IMR-90 (cell line): ENCODE measurements at regions not wholly inside any gene's neighbourhood (a gene's known extent, or its start where the extent isn't known, plus 50 kb on each side); places are given as distances from the start of the nearest gene placed in this dataset.

Experiments used
- ATAC-seq: fragments of 200-7000 bp; cut with Tn5 transposase; 2 replicates; pipeline ENCODE4 v1.9.1; 2020; ENCODE audit warnings: low read depth, mild to moderate bottlenecking, moderate library complexity
- BruUV-seq: library from RNA; stranded (reverse); fragments of 400-500 nt; replicated peaks from 2 replicates; lab custom pipeline; 2021; lab: Mats Ljungman, UMichigan
- CTCF ChIA-PET: fragments of 300-600 bp; formaldehyde crosslinking; extraction: SDS; loops from one replicate; lab custom pipeline; 2021; ENCODE audit warnings: antibody characterized with exemption; lab: Yijun Ruan, JAX
- POLR2A ChIA-PET: fragments of 300-600 bp; sonication (Branson Sonifier 250); formaldehyde crosslinking; loops from one replicate; lab custom pipeline; 2022; ENCODE audit warnings: antibody characterized with exemption; ENCODE audit not compliant: unreplicated experiment; lab: Charles Lee
- DNase-seq: peaks from one replicate; pipeline ENCODE4 v3.0.0; 2013
- H2AFZ ChIP-seq: replicated peaks from 2 replicates; pipeline ENCODE3; 2013; ENCODE audit warnings: low read length, mild to moderate bottlenecking; ENCODE audit not compliant: poor library complexity
- H2AK5ac ChIP-seq: 2 replicates; pipeline ENCODE4 v1.6.1; 2013; ENCODE audit warnings: low read depth, low read length, inconsistent platforms
- H2AK9ac ChIP-seq: replicated peaks from 2 replicates; pipeline ENCODE3; 2013; ENCODE audit warnings: mild to moderate bottlenecking, low read depth, low read length, moderate library complexity; ENCODE audit not compliant: poor library complexity
- H2BK120ac ChIP-seq: 2 replicates; pipeline ENCODE4 v1.6.1; 2013; ENCODE audit warnings: low read depth, low read length, inconsistent platforms
- H2BK15ac ChIP-seq: 3 replicates; pipeline ENCODE4 v1.6.1; 2013; ENCODE audit warnings: low read depth, low read length, inconsistent platforms
- H2BK20ac ChIP-seq: 2 replicates; pipeline ENCODE4 v1.6.1; 2013; ENCODE audit warnings: low read depth, mild to moderate bottlenecking, inconsistent platforms, low read length, moderate library complexity
- H2BK5ac ChIP-seq: 2 replicates; pipeline ENCODE4 v1.6.1; 2013; ENCODE audit warnings: mild to moderate bottlenecking, low read depth, low read length, inconsistent platforms; ENCODE audit not compliant: poor library complexity, severe bottlenecking
- H3K14ac ChIP-seq: replicated peaks from 2 replicates; pipeline ENCODE4 v1.6.1; 2013; ENCODE audit warnings: low read depth, low read length, inconsistent platforms
- H3K18ac ChIP-seq: 2 replicates; pipeline ENCODE4 v1.6.1; 2013; ENCODE audit warnings: low read depth, low read length, control low read depth
- H3K23ac ChIP-seq: 2 replicates; pipeline ENCODE4 v1.6.1; 2013; ENCODE audit warnings: low read depth, low read length, inconsistent platforms
- H3K27ac ChIP-seq: 2 replicates; pipeline ENCODE4 v1.5.1; 2013; ENCODE audit warnings: mild to moderate bottlenecking, control low read depth, low read length; ENCODE audit not compliant: insufficient read depth
- H3K27me3 ChIP-seq: 2 replicates; pipeline ENCODE4 v1.6.1; 2013; ENCODE audit warnings: low read length; ENCODE audit not compliant: control insufficient read depth, insufficient read depth
- H3K36me3 ChIP-seq: 2 replicates; pipeline ENCODE4 v1.6.1; 2013; ENCODE audit warnings: low read length, mixed read lengths; ENCODE audit not compliant: control insufficient read depth, insufficient read depth
- H3K4ac ChIP-seq: 2 replicates; pipeline ENCODE4 v1.6.1; 2013; ENCODE audit warnings: low read depth, low read length, inconsistent platforms
- H3K4me1 ChIP-seq: 2 replicates; pipeline ENCODE4 v1.6.1; 2013; ENCODE audit warnings: low read length, mixed read lengths; ENCODE audit not compliant: control insufficient read depth, insufficient read depth
- H3K4me2 ChIP-seq: 2 replicates; pipeline ENCODE4 v1.6.1; 2013; ENCODE audit warnings: low read depth, mild to moderate bottlenecking, control low read depth, low read length, moderate library complexity
- H3K4me3 ChIP-seq: 2 replicates; pipeline ENCODE4 v1.5.1; 2013; ENCODE audit warnings: low read depth, mild to moderate bottlenecking, control low read depth, low read length, moderate library complexity; ENCODE audit not compliant: insufficient read depth
- H3K56ac ChIP-seq: 2 replicates; pipeline ENCODE4 v1.6.1; 2013; ENCODE audit warnings: low read length, inconsistent platforms; ENCODE audit not compliant: insufficient read depth; ENCODE audit errors: extremely low read depth
- H3K79me1 ChIP-seq, 2 experiments: 2 replicates each; pipeline ENCODE4 v1.6.1; 2013; ENCODE audit warnings: low read length in 2 of 2, inconsistent platforms in 1 of 2, low read depth in 1 of 2
- H3K9ac ChIP-seq: 2 replicates; pipeline ENCODE4 v1.6.1; 2013; ENCODE audit warnings: low read depth, low read length, control low read depth
- H3K9me1 ChIP-seq: 2 replicates; pipeline ENCODE4 v1.6.1; 2013; ENCODE audit warnings: low read length, inconsistent platforms; ENCODE audit not compliant: insufficient read depth
- H3K9me3 ChIP-seq: 2 replicates; pipeline ENCODE4 v1.6.1; 2013; ENCODE audit warnings: low read length; ENCODE audit not compliant: control insufficient read depth, insufficient read depth
- H4K20me1 ChIP-seq: 2 replicates; pipeline ENCODE4 v1.6.1; 2013; ENCODE audit warnings: low read length, inconsistent platforms; ENCODE audit not compliant: insufficient read depth
- H4K5ac ChIP-seq: 2 replicates; pipeline ENCODE4 v1.6.1; 2013; ENCODE audit warnings: mild to moderate bottlenecking, low read depth, low read length, control low read depth
- H4K8ac ChIP-seq, 2 experiments: 2 replicates each; pipeline ENCODE4 v1.6.1; 2013; ENCODE audit warnings: low read depth in 2 of 2, low read length in 2 of 2, control low read depth in 1 of 2, inconsistent platforms in 1 of 2
- H4K91ac ChIP-seq: 2 replicates; pipeline ENCODE4 v1.6.1; 2013; ENCODE audit warnings: low read depth, low read length, inconsistent platforms; ENCODE audit not compliant: insufficient read depth
- BHLHE40 ChIP-seq: fragments of 150-350 bp; IDR thresholded peaks from 2 replicates; pipeline ENCODE4 v1.6.1; 2016; ENCODE audit warnings: mild to moderate bottlenecking, low read depth, low read length
- FOS ChIP-seq: fragments of 150-350 bp; IDR thresholded peaks from 2 replicates; pipeline ENCODE4 v1.6.1; 2016; ENCODE audit warnings: low read depth, low read length
- MAFK ChIP-seq: IDR thresholded peaks from 2 replicates; pipeline ENCODE4 v1.6.1; 2012; ENCODE audit warnings: low read depth, low read length, improper control_type of control experiment
- POLR2A ChIP-seq: IDR thresholded peaks from 2 replicates; pipeline ENCODE4 v1.6.1; 2012; ENCODE audit warnings: mild to moderate bottlenecking, low read depth, low read length
- RAD21 ChIP-seq: IDR thresholded peaks from 2 replicates; pipeline ENCODE4 v1.6.1; 2012; ENCODE audit warnings: low read length, improper control_type of control experiment
- RFX5 ChIP-seq: IDR thresholded peaks from 2 replicates; pipeline ENCODE4 v1.8.0; 2012; ENCODE audit warnings: low read depth, mild to moderate bottlenecking, low read length, moderate library complexity
- WGBS, 2 experiments: methylation state at CpG; one replicate each; pipeline versions ENCODE4 v1.1.5 to v1.1.7; 2013; ENCODE audit warnings: missing lambda C conversion rate in 2 of 2; ENCODE audit not compliant: insufficient read length in 1 of 2; ENCODE audit errors: extremely low coverage in 2 of 2; 5-methylcytosine and 5-hydroxymethylcytosine counted together
- dilution Hi-C: fragments of 300-500 bp; cut with HindIII; formaldehyde crosslinking; loops from one replicate; pipeline ENCODE4 v1.14.3; 2018; ENCODE audit warnings: low sequenced_read_pairs; ENCODE audit not compliant: unreplicated experiment
- in situ Hi-C: fragments of 300-500 bp; cut with MboI; formaldehyde crosslinking; loops from 3 replicates; pipeline ENCODE4 v1.14.3; 2019; ENCODE audit warnings: low sequenced_read_pairs, inconsistent platforms, mixed read lengths
- intact Hi-C: fragments of 100-400 bp; cut with micrococcal nuclease; formaldehyde crosslinking; loops from 2 replicates; pipeline ENCODE4 v1.10.0; 2022
- TF ChIP-seq, protein P1 (sequence below): fragments of 150-350 bp; IDR thresholded peaks from 2 replicates; pipeline ENCODE4 v1.6.1; 2016; ENCODE audit warnings: low read depth, mild to moderate bottlenecking, low read length, moderate library complexity, borderline replicate concordance

DNA sequence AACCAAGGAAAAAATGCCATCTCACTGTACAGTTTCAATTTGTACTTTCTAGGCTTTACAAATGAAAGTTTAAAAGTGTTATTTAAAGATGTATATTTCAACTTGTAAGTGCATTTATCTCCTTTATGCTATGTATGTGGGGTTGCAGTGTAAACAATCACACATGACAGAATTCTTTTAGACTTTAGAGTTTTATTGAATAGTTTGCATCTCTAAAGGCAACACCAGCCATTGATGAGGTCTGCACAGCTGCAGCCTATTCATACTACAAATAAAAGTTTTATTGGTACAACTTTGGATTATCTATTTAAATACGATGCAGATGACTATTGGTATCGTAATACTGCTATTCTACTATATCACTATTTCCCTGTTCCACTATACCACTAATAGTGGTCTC, 894.4 kb upstream of the B3GALT2 start:
- H2AFZ ChIP-seq: no peak overlapping the region
- H3K79me1 ChIP-seq: no peaks in the 10 kb centered on the region
- H3K36me3 ChIP-seq: no peaks in the 10 kb centered on the region
- no peak overlapping the region for H2BK120ac ChIP-seq
- no peak overlapping the region for H3K14ac ChIP-seq
- H4K8ac ChIP-seq: no peak overlapping the region
- no peak overlapping the region for H2BK20ac ChIP-seq
- DNase-seq: no peak
- H2AK5ac ChIP-seq: no peak overlapping the region
- 0 out of 2 replicates have a peak, but pooled peaks cover 2% of the 10 kb centered on the region for H3K9me3 ChIP-seq
- H3K56ac ChIP-seq: no peak overlapping the region
- no peak overlapping the region for H4K5ac ChIP-seq
- H3K27me3 ChIP-seq: no peaks in the 10 kb centered on the region
- H3K4me2 ChIP-seq: no peak overlapping the region
- H3K23ac ChIP-seq: no peak overlapping the region
- no peak overlapping the region for H2BK15ac ChIP-seq
- H3K9me1 ChIP-seq: no peaks in the 10 kb centered on the region
- dilution Hi-C loops: no loop called here
- no peak for ATAC-seq
- H4K20me1 ChIP-seq: no peaks in the 10 kb centered on the region
- no peak overlapping the region for H3K4ac ChIP-seq
- POLR2A ChIA-PET: no interaction called here
- H3K27ac ChIP-seq: no peak overlapping the region
- no peak overlapping the region for H2AK9ac ChIP-seq
- no peak overlapping the region for H3K4me3 ChIP-seq
- H3K9ac ChIP-seq: no peak overlapping the region
- BruUV-seq: no TSS peak
- no peaks in the 10 kb centered on the region for H3K4me1 ChIP-seq
- in situ Hi-C loops: no loop called here
- H3K18ac ChIP-seq: no peak overlapping the region
- no peak for TF ChIP-seq BHLHE40
- TF ChIP-seq FOS: no peak
- TF ChIP-seq POLR2A: no peak
- no peak for TF ChIP-seq RAD21
- TF ChIP-seq MAFK: no peak
- TF ChIP-seq, protein P1, sequence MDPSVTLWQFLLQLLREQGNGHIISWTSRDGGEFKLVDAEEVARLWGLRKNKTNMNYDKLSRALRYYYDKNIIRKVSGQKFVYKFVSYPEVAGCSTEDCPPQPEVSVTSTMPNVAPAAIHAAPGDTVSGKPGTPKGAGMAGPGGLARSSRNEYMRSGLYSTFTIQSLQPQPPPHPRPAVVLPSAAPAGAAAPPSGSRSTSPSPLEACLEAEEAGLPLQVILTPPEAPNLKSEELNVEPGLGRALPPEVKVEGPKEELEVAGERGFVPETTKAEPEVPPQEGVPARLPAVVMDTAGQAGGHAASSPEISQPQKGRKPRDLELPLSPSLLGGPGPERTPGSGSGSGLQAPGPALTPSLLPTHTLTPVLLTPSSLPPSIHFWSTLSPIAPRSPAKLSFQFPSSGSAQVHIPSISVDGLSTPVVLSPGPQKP: no peak
- no peak for TF ChIP-seq RFX5
- H4K91ac ChIP-seq: no peak overlapping the region
- CTCF ChIA-PET: no interaction called here
- no peak overlapping the region for H2BK5ac ChIP-seq
- WGBS, 2 experiments: no CpG with 5 or more reads among the region's 2 CpGs
- intact Hi-C loops: no loop called here
